HCT116 (cell line): ENCODE measurements at regions not wholly inside any gene's neighbourhood (a gene's known extent, or its start where the extent isn't known, plus 50 kb on each side); places are given as distances from the start of the nearest gene placed in this dataset.

Source experiments
- ATAC-seq: fragments of 200-7000 bp; cut with Tn5 transposase; 2 replicates; pipeline ENCODE4 v1.9.1; 2020; ENCODE audit warnings: mild to moderate bottlenecking, moderate library complexity
- BruUV-seq: library from RNA; stranded (reverse); fragments of 400-500 nt; replicated peaks from 2 replicates; lab custom pipeline; 2021; lab: Mats Ljungman, UMichigan
- CTCF ChIA-PET: fragments of 300-600 bp; sonication (Branson Sonifier 250); formaldehyde crosslinking; loops from one replicate; lab custom pipeline; 2021; ENCODE audit warnings: antibody characterized with exemption; lab: Charles Lee
- POLR2A ChIA-PET: fragments of 300-600, 350-600 bp; sonication (Branson Sonifier 250); formaldehyde crosslinking; loops from one replicate; lab custom pipeline; 2021; ENCODE audit warnings: antibody characterized with exemption; lab: Charles Lee
- RAD21 ChIA-PET, 2 experiments: fragments of 300-600 bp; sonication (Branson Sonifier 250); formaldehyde crosslinking; loops; one replicate each; lab custom pipeline; 2023; ENCODE audit warnings: low total read pairs in 2 of 2; ENCODE audit not compliant: uncharacterized antibody in 2 of 2, unreplicated experiment in 2 of 2, low non-redundant PET in 1 of 2; lab: Charles Lee
- DNase-seq: peaks from one replicate; pipeline ENCODE4 v3.0.0-alpha.2; 2010; ENCODE audit warnings: low read depth, low spot score
- H2AFZ ChIP-seq: fragments of 200-600 bp; shearing (Covaris generic), sonication (generic); 2 replicates; pipeline ENCODE4 v1.6.1; 2017; ENCODE audit warnings: low read depth, mixed run types, mixed read lengths, antibody characterized with exemption, low read length; ENCODE audit not compliant: poor library complexity, severe bottlenecking
- H3K27ac ChIP-seq: 2 replicates; pipeline ENCODE4 v1.5.1; 2012; ENCODE audit warnings: low read depth, low read length
- H3K27me3 ChIP-seq: fragments of 200-600 bp; sonication (generic); 2 replicates; pipeline ENCODE4 v1.6.1; 2016; ENCODE audit warnings: mixed run types, low read length, mixed read lengths; ENCODE audit not compliant: insufficient read depth
- H3K36me3 ChIP-seq, 2 experiments: fragments of 200-500 bp in 1 of 2; fragments of 200-600 bp in 1 of 2; sonication (Bioruptor generic) in 1 of 2; sonication (generic) in 1 of 2; 2 replicates each; pipeline versions ENCODE4 v1.5.1 to v1.6.1; 2014 to 2016; ENCODE audit warnings: low read length in 2 of 2, inconsistent platforms in 1 of 2, mixed read lengths in 1 of 2, mixed run types in 1 of 2; ENCODE audit not compliant: insufficient read depth in 2 of 2, control insufficient read depth in 1 of 2
- H3K4me1 ChIP-seq, 2 experiments: fragments of 200-600 bp in 1 of 2; sonication (generic) in 1 of 2; 2 replicates each; pipeline versions ENCODE4 v1.5.1 to v1.6.1; 2012 to 2017; ENCODE audit warnings: low read length in 2 of 2, inconsistent platforms in 1 of 2, mild to moderate bottlenecking in 1 of 2, mixed read lengths in 1 of 2, mixed run types in 1 of 2, moderate library complexity in 1 of 2; ENCODE audit not compliant: insufficient read depth in 2 of 2, control insufficient read depth in 1 of 2
- H3K4me2 ChIP-seq: fragments of 200-600 bp; sonication (generic); 2 replicates; pipeline ENCODE4 v1.6.1; 2017; ENCODE audit warnings: mixed run types, low read length, mixed read lengths
- H3K4me3 ChIP-seq, 2 experiments: fragments of 200-600 bp in 1 of 2; sonication (generic) in 1 of 2; replicated peaks in 1 of 2; 2 replicates each; pipeline ENCODE4 v1.5.1; 2011 to 2016; ENCODE audit warnings: low read length in 2 of 2, control low read depth in 1 of 2, low read depth in 1 of 2, mild to moderate bottlenecking in 1 of 2, mixed read lengths in 1 of 2, mixed run types in 1 of 2
- H3K79me2 ChIP-seq: fragments of 200-600 bp; sonication (generic); 2 replicates; pipeline ENCODE4 v1.6.1; 2017; ENCODE audit warnings: mild to moderate bottlenecking, mixed run types, low read length, moderate library complexity, mixed read lengths; ENCODE audit not compliant: insufficient read depth
- H3K9ac ChIP-seq: fragments of 200-600 bp; sonication (generic); 2 replicates; pipeline ENCODE4 v1.6.1; 2016; ENCODE audit warnings: low read length, mixed read lengths
- H3K9me2 ChIP-seq: fragments of 200-600 bp; sonication (generic), shearing (Covaris generic); 2 replicates; pipeline ENCODE4 v1.6.1; 2017; ENCODE audit warnings: mixed run types, mild to moderate bottlenecking, moderate library complexity; ENCODE audit not compliant: insufficient read depth
- H3K9me3 ChIP-seq, 2 experiments: fragments of 200-500 bp in 1 of 2; fragments of 200-600 bp in 1 of 2; sonication (Bioruptor generic) in 1 of 2; sonication (generic) in 1 of 2; 2 replicates each; pipeline ENCODE4 v1.6.1; 2014 to 2017; ENCODE audit warnings: low read length in 2 of 2, mixed read lengths in 2 of 2, inconsistent platforms in 1 of 2, low read depth in 1 of 2, mild to moderate bottlenecking in 1 of 2, mixed run types in 1 of 2, moderate library complexity in 1 of 2; ENCODE audit not compliant: control insufficient read depth in 1 of 2, insufficient read depth in 1 of 2
- H4K20me1 ChIP-seq: fragments of 200-600 bp; sonication (generic), shearing (Covaris generic); 2 replicates; pipeline ENCODE4 v1.6.1; 2017; ENCODE audit warnings: mixed run types, mild to moderate bottlenecking, moderate library complexity; ENCODE audit not compliant: insufficient read depth
- ATF3 ChIP-seq: IDR thresholded peaks from 2 replicates; pipeline ENCODE4 v1.6.1; 2012
- CTCF ChIP-seq, 3 experiments: fragments of 200-600 bp in 1 of 3; sonication (generic) in 1 of 3; IDR thresholded peaks in 2 of 3; conservative IDR thresholded peaks in 1 of 3; 2 replicates each; pipeline ENCODE4 v1.5.1; 2012 to 2017; ENCODE audit warnings: low read depth in 2 of 3, low read length in 2 of 3, antibody characterized with exemption in 1 of 3, borderline replicate concordance in 1 of 3, control low read depth in 1 of 3, mild to moderate bottlenecking in 1 of 3, mixed read lengths in 1 of 3, mixed run types in 1 of 3, moderate library complexity in 1 of 3; ENCODE audit not compliant: insufficient read depth in 1 of 3
- EGR1 ChIP-seq: IDR thresholded peaks from 2 replicates; pipeline ENCODE4 v1.6.1; 2012; ENCODE audit warnings: low read depth
- ELF1 ChIP-seq: IDR thresholded peaks from 2 replicates; pipeline ENCODE4 v1.6.1; 2012; ENCODE audit warnings: low read depth, borderline replicate concordance
- EZH2 ChIP-seq: fragments of 200-600 bp; sonication (generic); IDR thresholded peaks from 2 replicates; pipeline ENCODE4 v1.6.1; 2017; ENCODE audit warnings: antibody characterized with exemption, mixed run types
- EZH2phosphoT487 ChIP-seq: fragments of 200-600 bp; IDR thresholded peaks from 2 replicates; pipeline ENCODE4 v1.6.1; 2018; ENCODE audit warnings: antibody characterized with exemption, borderline replicate concordance
- JUND ChIP-seq: IDR thresholded peaks from 2 replicates; pipeline ENCODE4 v1.6.1; 2012
- POLR2A ChIP-seq: IDR thresholded peaks from 2 replicates; pipeline ENCODE4 v1.7.0; 2011; ENCODE audit warnings: borderline replicate concordance; ENCODE audit not compliant: insufficient read depth, insufficient read length; ENCODE audit errors: extremely low read depth
- POLR2AphosphoS5 ChIP-seq: IDR thresholded peaks from 2 replicates; pipeline ENCODE4 v1.6.1; 2011; ENCODE audit warnings: mild to moderate bottlenecking, low read depth, low read length, moderate library complexity
- RAD21 ChIP-seq: IDR thresholded peaks from 2 replicates; pipeline ENCODE4 v1.6.1; 2012; ENCODE audit warnings: low read depth, mild to moderate bottlenecking
- REST ChIP-seq: IDR thresholded peaks from 2 replicates; pipeline ENCODE4 v1.6.1; 2012; ENCODE audit warnings: low read depth
- SP1 ChIP-seq: IDR thresholded peaks from 2 replicates; pipeline ENCODE4 v1.6.1; 2012; ENCODE audit warnings: low read depth
- SRF ChIP-seq: IDR thresholded peaks from 2 replicates; pipeline ENCODE4 v1.6.1; 2012; ENCODE audit warnings: low read depth
- TCF7L2 ChIP-seq: IDR thresholded peaks from 2 replicates; pipeline ENCODE4 v1.7.0; 2011; ENCODE audit warnings: borderline replicate concordance, inconsistent platforms; ENCODE audit not compliant: insufficient read depth, insufficient read length; ENCODE audit errors: extremely low read depth
- YY1 ChIP-seq: IDR thresholded peaks from 2 replicates; pipeline ENCODE4 v1.6.1; 2011; ENCODE audit warnings: low read length, low read depth, moderate library complexity, mild to moderate bottlenecking; ENCODE audit not compliant: insufficient replicate concordance; ENCODE audit errors: extremely low read depth
- ZFX ChIP-seq: fragments of 450-650 bp; IDR thresholded peaks from 2 replicates; pipeline ENCODE4 v1.6.1; 2017
- intact Hi-C: fragments of 100-400 bp; cut with micrococcal nuclease; formaldehyde crosslinking; loops from 2 replicates; pipeline ENCODE4 v1.10.0; 2022

- TF ChIP-seq TCF7L2: no peak
- TF ChIP-seq ELF1: no peak
- TF ChIP-seq RAD21: no peak
- TF ChIP-seq EGR1: no peak
- TF ChIP-seq ZFX: no peak
Observed at GRCh38 chr4:187084701-187085100, 361.0 kb upstream of the FAT1 start (continued).

GRCh38 chr4:187085339-187085738, 361.7 kb upstream of the FAT1 start:
- no peak overlapping the region for H3K9ac ChIP-seq
- intact Hi-C loops: loop anchor here (10.0 kb wide), 1 partner anchor 361 kb away; the partner anchor contains the start of gene FAT1
- no peaks in the 10 kb centered on the region for H4K20me1 ChIP-seq
- no peak overlapping the region for H3K4me3 ChIP-seq
- no peak overlapping the region for H3K27ac ChIP-seq
- no peak overlapping the region for H2AFZ ChIP-seq
- H3K9me3 ChIP-seq: no peaks in the 10 kb centered on the region
- no TSS peak for BruUV-seq
- ChIA-PET CTCF (no interaction called here), RAD21 (no interaction called here), POLR2A (no interaction called here)
- no peaks in the 10 kb centered on the region for H3K4me1 ChIP-seq
- no peaks in the 10 kb centered on the region for H3K9me2 ChIP-seq
- H3K79me2 ChIP-seq: no peaks in the 10 kb centered on the region
- DNase-seq: no peak
- H3K36me3 ChIP-seq: no peaks in the 10 kb centered on the region
- H3K27me3 ChIP-seq: no peaks in the 10 kb centered on the region
- TF ChIP-seq SRF (no peak), EZH2phosphoT487 (no peak), EZH2 (no peak), REST (no peak), POLR2A (no peak), SP1 (no peak), YY1 (no peak), TCF7L2 (no peak), JUND (no peak), ATF3 (no peak), CTCF (IDR thresholded peaks at IDR 0.05 in 2 of 3, conservative IDR thresholded peaks at IDR 0.05 in 1 of 3; ENCODE audit: borderline replicate concordance in 1 of 3, insufficient read depth in 1 of 3, low read depth in 2 of 3, low read length in 2 of 3) (no peak), POLR2AphosphoS5 (no peak), ZFX (no peak), RAD21 (no peak), ELF1 (no peak)
- H3K4me2 ChIP-seq: no peak overlapping the region
- no peak for ATAC-seq
